ENCODE measurements at regions not wholly inside any gene's neighbourhood (a gene's known extent, or its start where the extent isn't known, plus 50 kb on each side); places are given as distances from the start of the nearest gene placed in this dataset.

DNA sequence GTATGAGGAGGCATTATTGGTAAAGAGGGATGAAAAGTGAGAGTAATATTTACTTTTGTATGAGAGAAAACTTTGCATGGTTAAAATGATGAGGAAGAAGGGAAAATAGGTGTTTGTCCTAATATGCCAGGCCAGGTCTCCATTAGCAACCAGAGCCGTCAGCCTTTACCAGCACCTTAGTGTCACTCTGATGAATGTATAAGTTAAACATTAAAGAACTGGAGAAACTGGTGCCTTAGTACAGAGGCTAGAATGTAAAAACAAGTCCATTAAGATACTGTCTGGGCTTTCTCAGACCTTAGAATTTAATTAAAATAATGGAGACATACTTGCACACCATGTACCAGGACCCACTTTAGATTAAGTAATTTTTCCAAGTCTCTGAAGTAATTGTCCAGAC, 222.3 kb downstream of the FAM47A start:
- no peak overlapping the region for H3K4me3 ChIP-seq (ENCODE audit: low read depth in 2 of 2, low read length in 2 of 2)
- intact Hi-C loops (cut with micrococcal nuclease; ENCODE audit: unreplicated experiment), result no loop called here
- BruUV-seq (replicated peaks), result no TSS peak
- no peaks in the 10 kb centered on the region for H3K36me3 ChIP-seq (ENCODE audit: control insufficient read depth, insufficient read depth, low read length)
- ATAC-seq (no peak), DNase-seq (ENCODE audit: low read depth, low spot score) (no peak)
- no peaks in the 10 kb centered on the region for H3K9me3 ChIP-seq (ENCODE audit: control insufficient read depth, insufficient read depth, low read depth, low read length)
- POLR2A ChIA-PET, result no interaction called here
- in situ Hi-C loops (cut with HindIII; ENCODE audit: low pct_unique_long_range_greater_than_20kb, low sequenced_read_pairs), result no loop called here
- TF ChIP-seq, protein P1, sequence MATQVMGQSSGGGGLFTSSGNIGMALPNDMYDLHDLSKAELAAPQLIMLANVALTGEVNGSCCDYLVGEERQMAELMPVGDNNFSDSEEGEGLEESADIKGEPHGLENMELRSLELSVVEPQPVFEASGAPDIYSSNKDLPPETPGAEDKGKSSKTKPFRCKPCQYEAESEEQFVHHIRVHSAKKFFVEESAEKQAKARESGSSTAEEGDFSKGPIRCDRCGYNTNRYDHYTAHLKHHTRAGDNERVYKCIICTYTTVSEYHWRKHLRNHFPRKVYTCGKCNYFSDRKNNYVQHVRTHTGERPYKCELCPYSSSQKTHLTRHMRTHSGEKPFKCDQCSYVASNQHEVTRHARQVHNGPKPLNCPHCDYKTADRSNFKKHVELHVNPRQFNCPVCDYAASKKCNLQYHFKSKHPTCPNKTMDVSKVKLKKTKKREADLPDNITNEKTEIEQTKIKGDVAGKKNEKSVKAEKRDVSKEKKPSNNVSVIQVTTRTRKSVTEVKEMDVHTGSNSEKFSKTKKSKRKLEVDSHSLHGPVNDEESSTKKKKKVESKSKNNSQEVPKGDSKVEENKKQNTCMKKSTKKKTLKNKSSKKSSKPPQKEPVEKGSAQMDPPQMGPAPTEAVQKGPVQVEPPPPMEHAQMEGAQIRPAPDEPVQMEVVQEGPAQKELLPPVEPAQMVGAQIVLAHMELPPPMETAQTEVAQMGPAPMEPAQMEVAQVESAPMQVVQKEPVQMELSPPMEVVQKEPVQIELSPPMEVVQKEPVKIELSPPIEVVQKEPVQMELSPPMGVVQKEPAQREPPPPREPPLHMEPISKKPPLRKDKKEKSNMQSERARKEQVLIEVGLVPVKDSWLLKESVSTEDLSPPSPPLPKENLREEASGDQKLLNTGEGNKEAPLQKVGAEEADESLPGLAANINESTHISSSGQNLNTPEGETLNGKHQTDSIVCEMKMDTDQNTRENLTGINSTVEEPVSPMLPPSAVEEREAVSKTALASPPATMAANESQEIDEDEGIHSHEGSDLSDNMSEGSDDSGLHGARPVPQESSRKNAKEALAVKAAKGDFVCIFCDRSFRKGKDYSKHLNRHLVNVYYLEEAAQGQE (IDR thresholded peaks at IDR 0.05; ENCODE audit: insufficient read depth in 1 of 2, low read depth in 2 of 2, low read length in 1 of 2), result no peak
- TF ChIP-seq SIN3A (IDR thresholded peaks at IDR 0.05; ENCODE audit: borderline replicate concordance, insufficient read depth, low read depth, low read length) (no peak), TCF7L2 (IDR thresholded peaks at IDR 0.05; ENCODE audit: low read depth, low read length) (no peak), CTCF (IDR thresholded peaks at IDR 0.05) (no peak)
- H3K27me3 ChIP-seq (ENCODE audit: control insufficient read depth, insufficient read depth, low read length), result no peaks in the 10 kb centered on the region
- no peaks in the 10 kb centered on the region for H3K4me1 ChIP-seq (ENCODE audit: control insufficient read depth, insufficient read depth, low read length)
- CTCF ChIA-PET, result no interaction called here
- H3K27ac ChIP-seq (ENCODE audit: low read length), result no peak overlapping the region

DNA sequence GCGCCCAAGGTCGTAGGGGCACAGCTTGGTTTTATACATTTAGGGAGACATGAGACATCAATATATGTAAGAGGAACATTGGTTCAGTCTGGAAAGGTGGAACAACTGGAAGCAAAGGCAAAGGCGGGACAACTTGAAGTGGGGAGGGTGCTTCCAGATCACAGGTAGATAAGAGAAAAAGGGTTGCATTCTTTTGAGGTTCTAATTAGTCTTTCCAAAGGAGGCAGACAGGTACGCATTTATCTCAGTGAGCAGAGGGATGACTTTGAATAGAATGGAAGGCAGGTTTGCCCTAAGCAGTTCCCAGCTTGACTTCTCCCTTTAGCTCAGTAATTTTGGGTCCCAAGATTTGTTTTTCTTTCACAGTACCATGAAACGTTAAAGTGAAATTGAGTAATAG, 223.2 kb downstream of the FAM47A start:
- BruUV-seq (replicated peaks), result no TSS peak
- POLR2A ChIA-PET, result no interaction called here
- Histone ChIP-seq H3K4me1 (ENCODE audit: control insufficient read depth, insufficient read depth, low read length) (no peaks in the 10 kb centered on the region), H3K27me3 (ENCODE audit: control insufficient read depth, insufficient read depth, low read length) (no peaks in the 10 kb centered on the region), H3K36me3 (ENCODE audit: control insufficient read depth, insufficient read depth, low read length) (no peaks in the 10 kb centered on the region), H3K27ac (ENCODE audit: low read length) (no peak overlapping the region), H3K9me3 (ENCODE audit: control insufficient read depth, insufficient read depth, low read depth, low read length) (no peaks in the 10 kb centered on the region), H3K4me3 (ENCODE audit: low read depth in 2 of 2, low read length in 2 of 2) (no peak overlapping the region)
- CTCF ChIA-PET, result no interaction called here
- no peak for ATAC-seq
- DNase-seq (ENCODE audit: low read depth, low spot score), result no peak
- TF ChIP-seq, protein P1 (IDR thresholded peaks at IDR 0.05; ENCODE audit: insufficient read depth in 1 of 2, low read depth in 2 of 2, low read length in 1 of 2), result no peak
- TF ChIP-seq CTCF (IDR thresholded peaks at IDR 0.05), result no peak
- no peak for TF ChIP-seq SIN3A (IDR thresholded peaks at IDR 0.05; ENCODE audit: borderline replicate concordance, insufficient read depth, low read depth, low read length)
- no peak for TF ChIP-seq POLR2AphosphoS5 (IDR thresholded peaks at IDR 0.05; ENCODE audit: low read depth, low read length)
- TF ChIP-seq TCF7L2 (IDR thresholded peaks at IDR 0.05; ENCODE audit: low read depth, low read length), result no peak
- in situ Hi-C loops (cut with HindIII; ENCODE audit: low pct_unique_long_range_greater_than_20kb, low sequenced_read_pairs), result no loop called here
- intact Hi-C loops (cut with micrococcal nuclease; ENCODE audit: unreplicated experiment), result no loop called here
